K562 (cell line): ENCODE measurements at regions not wholly inside any gene's neighbourhood (a gene's known extent, or its start where the extent isn't known, plus 50 kb on each side); places are given as distances from the start of the nearest gene placed in this dataset.

ENCODE experiments used
- ATAC-seq: fragments of 200-7000 bp; cut with Tn5 transposase; 3 replicates; pipeline ENCODE4 v1.9.1; 2020; ENCODE audit warnings: moderate library complexity
- BruUV-seq: library from RNA; stranded (reverse); fragments of 400-500 nt; replicated peaks from 2 replicates; lab custom pipeline; 2021; lab: Mats Ljungman, UMichigan
- CTCF ChIA-PET: fragments of 300-600 bp; formaldehyde crosslinking; extraction: SDS; loops from one replicate; lab custom pipeline; 2021; ENCODE audit warnings: low intra/inter-chr PET ratio; lab: Yijun Ruan, JAX
- POLR2A ChIA-PET: fragments of 300-600, 350-650 bp; sonication (Branson Sonifier 250); formaldehyde crosslinking; extraction: SDS; loops from one replicate; lab custom pipeline; 2021; ENCODE audit warnings: antibody characterized with exemption, inconsistent platforms; lab: Yijun Ruan, JAX
- DNase-seq, 4 experiments: peaks; one replicate each; pipeline versions ENCODE4 v3.0.0 to v3.0.0-alpha.2; 2011 to 2018; ENCODE audit warnings: low spot score in 3 of 4, mixed read lengths in 3 of 4; ENCODE audit errors: extremely low read depth in 1 of 4
- FAIRE-seq: peaks from 2 replicates; lab custom pipeline; 2011; peaks lifted over from hg19 to GRCh38; lab: Jason Lieb, UNC
- H2AFZ ChIP-seq: 2 replicates; pipeline ENCODE4 v1.6.0; 2011; ENCODE audit warnings: low read depth, low read length, control low read depth, inconsistent platforms
- H3K27ac ChIP-seq: fragments of 200-600 bp; 3 replicates; pipeline ENCODE4 v1.8.0; 2011; ENCODE audit warnings: low read depth, mild to moderate bottlenecking, control low read depth, inconsistent platforms, low read length, moderate library complexity, mixed read lengths; ENCODE audit errors: extremely low read depth
- H3K27me3 ChIP-seq, 2 experiments: fragments of 300-600 bp in 1 of 2; 2 replicates in 1 of 2; 3 replicates in 1 of 2; pipeline versions ENCODE4 v1.6.0 to v1.8.0; 2011; ENCODE audit warnings: inconsistent platforms in 2 of 2, low read length in 2 of 2, mild to moderate bottlenecking in 1 of 2, mixed read lengths in 1 of 2, moderate library complexity in 1 of 2; ENCODE audit not compliant: control insufficient read depth in 2 of 2, insufficient read depth in 2 of 2
- H3K36me3 ChIP-seq: fragments of 300-600 bp; 3 replicates; pipeline ENCODE4 v1.8.0; 2011; ENCODE audit warnings: mild to moderate bottlenecking, low read length, inconsistent platforms; ENCODE audit not compliant: control insufficient read depth, insufficient read depth
- H3K4me1 ChIP-seq, 2 experiments: fragments of 200-600 bp in 1 of 2; replicated peaks in 1 of 2; 2 replicates in 1 of 2; 3 replicates in 1 of 2; pipeline versions ENCODE4 v1.5.1 to v1.8.0; 2011; ENCODE audit warnings: inconsistent platforms in 2 of 2, low read length in 2 of 2, mild to moderate bottlenecking in 1 of 2, mixed read lengths in 1 of 2, moderate library complexity in 1 of 2; ENCODE audit not compliant: control insufficient read depth in 2 of 2, insufficient read depth in 2 of 2
- H3K4me2 ChIP-seq: 2 replicates; pipeline ENCODE4 v1.6.1; 2011; ENCODE audit warnings: low read length, control low read depth, inconsistent platforms, mixed read lengths; ENCODE audit not compliant: insufficient read depth
- H3K4me3 ChIP-seq: fragments of 200-600 bp; sonication (generic), shearing (Covaris generic); 2 replicates; pipeline ENCODE4 v1.5.1; 2016; ENCODE audit warnings: control low read depth, inconsistent platforms
- H3K79me2 ChIP-seq: fragments of 200-600 bp; 3 replicates; pipeline ENCODE4 v1.8.0; 2011; ENCODE audit warnings: low read length, inconsistent platforms; ENCODE audit not compliant: control insufficient read depth, insufficient read depth
- H3K9ac ChIP-seq, 2 experiments: 2 replicates each; pipeline versions ENCODE4 v1.6.0 to v1.6.1; 2011; ENCODE audit warnings: low read depth in 2 of 2, low read length in 2 of 2, control low read depth in 1 of 2, inconsistent platforms in 1 of 2, mild to moderate bottlenecking in 1 of 2, mixed read lengths in 1 of 2; ENCODE audit not compliant: insufficient read depth in 1 of 2
- H3K9me1 ChIP-seq: one replicate; pipeline ENCODE4 v1.6.0; 2011; ENCODE audit warnings: inconsistent platforms, mild to moderate bottlenecking, low read length, moderate library complexity; ENCODE audit not compliant: control insufficient read depth, insufficient read depth
- H3K9me3 ChIP-seq: replicated peaks from 2 replicates; pipeline ENCODE4 v1.5.1; 2011; ENCODE audit warnings: low read depth, low read length, inconsistent platforms; ENCODE audit not compliant: control insufficient read depth, insufficient read depth
- H4K20me1 ChIP-seq: replicated peaks from 2 replicates; pipeline ENCODE4 v1.6.1; 2011; ENCODE audit warnings: low read length, inconsistent platforms, mixed read lengths; ENCODE audit not compliant: control insufficient read depth, insufficient read depth
- BCLAF1 ChIP-seq, 2 experiments: fragments of 450-650 bp in 1 of 2; IDR thresholded peaks; 2 replicates each; pipeline ENCODE4 v1.6.1; 2011 to 2017; ENCODE audit warnings: low read depth in 2 of 2, antibody characterized with exemption in 1 of 2, borderline replicate concordance in 1 of 2, low read length in 1 of 2, mild to moderate bottlenecking in 1 of 2, mixed read lengths in 1 of 2; ENCODE audit not compliant: control insufficient read depth in 1 of 2
- BCOR ChIP-seq: fragments of 450-650 bp; IDR thresholded peaks from 2 replicates; pipeline ENCODE4 v1.6.1; 2016
- HDAC3 ChIP-seq: fragments of 450-650 bp; IDR thresholded peaks from 2 replicates; pipeline ENCODE4 v1.6.1; 2018; ENCODE audit warnings: borderline replicate concordance, mild to moderate bottlenecking, moderate library complexity; ENCODE audit not compliant: partially characterized antibody
- HMG20B ChIP-seq: fragments of 250-450 bp; sonication (Bioruptor Pico); IDR thresholded peaks from 2 replicates; pipeline ENCODE4 v1.5.0; 2021; ENCODE audit warnings: mild to moderate bottlenecking
- MGA ChIP-seq: fragments of 450-650 bp; IDR thresholded peaks from 2 replicates; pipeline ENCODE4 v1.6.1; 2016; ENCODE audit warnings: mild to moderate bottlenecking, moderate library complexity
- MTA2 ChIP-seq: fragments of 450-650 bp; IDR thresholded peaks from 2 replicates; pipeline ENCODE4 v1.6.1; 2016; ENCODE audit warnings: low read depth
- NR2C2 ChIP-seq, 2 experiments: fragments of 200-800 bp in 1 of 2; sonication (Bioruptor generic) in 1 of 2; sonication (generic) in 1 of 2; formaldehyde crosslinking in 1 of 2; IDR thresholded peaks; 2 replicates each; pipeline versions ENCODE4 v1.6.1 to v1.8.0; 2016 to 2022; ENCODE audit warnings: mild to moderate bottlenecking in 1 of 2, missing compliant biosample characterization in 1 of 2, missing genetic modification characterization in 1 of 2, missing genetic modification reagents in 1 of 2
- SP2 ChIP-seq: IDR thresholded peaks from 2 replicates; pipeline ENCODE4 v1.6.1; 2011; ENCODE audit warnings: mild to moderate bottlenecking, low read depth, low read length, moderate library complexity; ENCODE audit not compliant: poor library complexity, severe bottlenecking; ENCODE audit errors: extremely low read depth
- WGBS: fragments of 100-300 bp; shearing (Covaris generic); methylation state at CpG from one replicate; pipeline ENCODE4 v1.1.6; 2016; ENCODE audit warnings: low coverage, mixed read lengths; ENCODE audit not compliant: insufficient coverage; ENCODE audit errors: missing lambda C conversion rate; 5-methylcytosine and 5-hydroxymethylcytosine counted together
- in situ Hi-C: fragments of 300-500 bp; cut with MboI; formaldehyde crosslinking; loops from 4 replicates; pipeline ENCODE4 v1.15.0; 2018; ENCODE audit warnings: inconsistent platforms, mixed read lengths
- intact Hi-C: fragments of 100-400 bp; cut with micrococcal nuclease; formaldehyde crosslinking; loops from 2 replicates; pipeline ENCODE4 v1.14.2; 2022

- DNase-seq = no peak
- Histone ChIP-seq H3K79me2 (no peaks in the 10 kb centered on the region), H3K27ac (no peak overlapping the region), H3K4me3 (no peak overlapping the region), H3K4me1 (no peaks in the 10 kb centered on the region), H3K4me2 (no peak overlapping the region), H3K9me3 (no peaks in the 10 kb centered on the region), H2AFZ (no peak overlapping the region), H3K9ac (no peak overlapping the region), H3K27me3 (no peaks in the 10 kb centered on the region), H3K36me3 (no peaks in the 10 kb centered on the region), H4K20me1 (no peaks in the 10 kb centered on the region), H3K9me1 (no peaks in the 10 kb centered on the region)
- no peak for ATAC-seq
- in situ Hi-C loops (no loop called here), intact Hi-C loops (no loop called here)
- no peak for FAIRE-seq
- BruUV-seq = no TSS peak
- POLR2A ChIA-PET = no interaction called here
- WGBS = 0% methylated on average over 1 of the region's 1 CpG
- CTCF ChIA-PET = no interaction called here
- TF ChIP-seq SP2 = no peak
- no peak for TF ChIP-seq HMG20B (CRISPR knock-in tag)
- no peak for TF ChIP-seq NR2C2 (CRISPR knock-in tag; IDR thresholded peaks at IDR 0.05)
- no peak for TF ChIP-seq NR2C2 (tag; IDR thresholded peaks at IDR 0.05)
- no peak for TF ChIP-seq BCOR
- no peak for TF ChIP-seq MGA
- no peak for TF ChIP-seq BCLAF1 (IDR thresholded peaks at IDR 0.05; ENCODE audit: borderline replicate concordance in 1 of 2, control insufficient read depth in 1 of 2, low read depth in 2 of 2, low read length in 1 of 2)
- TF ChIP-seq HDAC3 = no peak
- TF ChIP-seq MTA2 = no peak
These were observed 338.8 kb downstream of the HAO1 start for GRCh38 chr20:7601431-7601830.
